ENCODE measurements at regions not wholly inside any gene's neighbourhood (a gene's known extent, or its start where the extent isn't known, plus 50 kb on each side); places are given as distances from the start of the nearest gene placed in this dataset.

- H3K36me3 Mint-ChIP-seq, result no peaks in the 10 kb centered on the region
- H3K27ac Mint-ChIP-seq, result no peak overlapping the region
- DNase-seq (ENCODE audit: low spot score in 2 of 2), result no peak
- peaks cover 2% of the 10 kb centered on the region for H3K9me3 Mint-ChIP-seq
- no peak for ATAC-seq (ENCODE audit: low read depth)
- peaks cover 17% of the 10 kb centered on the region for H3K27me3 Mint-ChIP-seq
- H3K4me1 Mint-ChIP-seq, result peaks cover 3% of the 10 kb centered on the region
- H3K4me3 Mint-ChIP-seq, result no peak overlapping the region
Observed at GRCh38 chr10:14414901-14415300, 84.2 kb upstream of the FRMD4A start.

- H3K27me3 Mint-ChIP-seq, result peaks cover 17% of the 10 kb centered on the region
- ATAC-seq (ENCODE audit: low read depth) (no peak), DNase-seq (ENCODE audit: low spot score in 2 of 2) (no peak)
- peaks cover 8% of the 10 kb centered on the region for H3K4me1 Mint-ChIP-seq
- H3K36me3 Mint-ChIP-seq, result peaks cover 2% of the 10 kb centered on the region
- H3K27ac Mint-ChIP-seq, result no peak overlapping the region
- H3K9me3 Mint-ChIP-seq, result peaks cover 6% of the 10 kb centered on the region
- no peak overlapping the region for H3K4me3 Mint-ChIP-seq
Observed at GRCh38 chr10:14413523-14413922, 82.8 kb upstream of the FRMD4A start.

- H3K4me1 Mint-ChIP-seq, result peaks cover 14% of the 10 kb centered on the region
- no peak for ATAC-seq (ENCODE audit: low read depth)
- H3K27ac Mint-ChIP-seq, result no peak overlapping the region
- no peak for DNase-seq (ENCODE audit: low spot score in 2 of 2)
- no peak overlapping the region for H3K4me3 Mint-ChIP-seq
- H3K9me3 Mint-ChIP-seq, result peaks cover 6% of the 10 kb centered on the region
- peaks cover 17% of the 10 kb centered on the region for H3K27me3 Mint-ChIP-seq
- H3K36me3 Mint-ChIP-seq, result peaks cover 2% of the 10 kb centered on the region
Observed at GRCh38 chr10:14412624-14413023, 81.9 kb upstream of the FRMD4A start.

GRCh38 chr10:14409856-14410458 is 79.2 kb upstream of the FRMD4A start:
- H3K27me3 Mint-ChIP-seq, result peaks cover 23% of the 10 kb centered on the region
- peaks cover 2% of the 10 kb centered on the region for H3K36me3 Mint-ChIP-seq
- DNase-seq (ENCODE audit: low spot score in 2 of 2), result no peak
- peaks cover 6% of the 10 kb centered on the region for H3K9me3 Mint-ChIP-seq
- peak overlapping the region; percentile 42 for H3K27ac Mint-ChIP-seq
- peak; percentile 51 for ATAC-seq (ENCODE audit: low read depth)
- no peak overlapping the region for H3K4me3 Mint-ChIP-seq
- peaks cover 14% of the 10 kb centered on the region for H3K4me1 Mint-ChIP-seq

- Mint-ChIP-seq H3K27ac (no peak overlapping the region), H3K4me1 (peaks cover 14% of the 10 kb centered on the region), H3K4me3 (no peak overlapping the region), H3K27me3 (peaks cover 23% of the 10 kb centered on the region), H3K36me3 (peaks cover 2% of the 10 kb centered on the region), H3K9me3 (peaks cover 6% of the 10 kb centered on the region)
- no peak for DNase-seq (ENCODE audit: low spot score in 2 of 2)
- no peak for ATAC-seq (ENCODE audit: low read depth)
Observed at GRCh38 chr10:14409247-14409646, 78.5 kb upstream of the FRMD4A start.

- Mint-ChIP-seq H3K27me3 (peaks cover 18% of the 10 kb centered on the region), H3K9me3 (peaks cover 6% of the 10 kb centered on the region), H3K27ac (no peak overlapping the region), H3K36me3 (peaks cover 2% of the 10 kb centered on the region), H3K4me3 (no peak overlapping the region), H3K4me1 (peaks cover 14% of the 10 kb centered on the region)
- no peak for ATAC-seq (ENCODE audit: low read depth)
- no peak for DNase-seq (ENCODE audit: low spot score in 2 of 2)
Observed at GRCh38 chr10:14408139-14408538, 77.4 kb upstream of the FRMD4A start.

GRCh38 chr10:14407567-14407966 is 76.8 kb upstream of the FRMD4A start:
- peaks cover 14% of the 10 kb centered on the region for H3K4me1 Mint-ChIP-seq
- peaks cover 2% of the 10 kb centered on the region for H3K36me3 Mint-ChIP-seq
- H3K4me3 Mint-ChIP-seq, result no peak overlapping the region
- peaks cover 19% of the 10 kb centered on the region for H3K27me3 Mint-ChIP-seq
- no peak for ATAC-seq (ENCODE audit: low read depth)
- no peak overlapping the region for H3K27ac Mint-ChIP-seq
- no peak for DNase-seq (ENCODE audit: low spot score in 2 of 2)
- H3K9me3 Mint-ChIP-seq, result peaks cover 6% of the 10 kb centered on the region

- H3K4me3 Mint-ChIP-seq, result no peak overlapping the region
- peaks cover 2% of the 10 kb centered on the region for H3K36me3 Mint-ChIP-seq
- DNase-seq (ENCODE audit: low spot score in 2 of 2) (no peak), ATAC-seq (ENCODE audit: low read depth) (no peak)
- peaks cover 26% of the 10 kb centered on the region for H3K27me3 Mint-ChIP-seq
- H3K27ac Mint-ChIP-seq, result no peak overlapping the region
- peaks cover 6% of the 10 kb centered on the region for H3K9me3 Mint-ChIP-seq
- H3K4me1 Mint-ChIP-seq, result peaks cover 14% of the 10 kb centered on the region
Observed at GRCh38 chr10:14405076-14406065, 74.6 kb upstream of the FRMD4A start.

GRCh38 chr10:14403881-14404623 is 73.3 kb upstream of the FRMD4A start:
- ATAC-seq (ENCODE audit: low read depth), result no peak
- H3K4me1 Mint-ChIP-seq, result peaks cover 6% of the 10 kb centered on the region

GRCh38 chr10:14403359-14403758 is 72.6 kb upstream of the FRMD4A start:
- no peak overlapping the region for H3K4me3 Mint-ChIP-seq
- H3K27ac Mint-ChIP-seq, result no peak overlapping the region
- no peak for DNase-seq (ENCODE audit: low spot score in 2 of 2)
- H3K27me3 Mint-ChIP-seq, result peaks cover 35% of the 10 kb centered on the region
- no peak for ATAC-seq (ENCODE audit: low read depth)
- no peaks in the 10 kb centered on the region for H3K36me3 Mint-ChIP-seq
- H3K9me3 Mint-ChIP-seq, result no peaks in the 10 kb centered on the region
- peaks cover 6% of the 10 kb centered on the region for H3K4me1 Mint-ChIP-seq

More at GRCh38 chr10:14403881-14404623, 73.3 kb upstream of the FRMD4A start:
- no peak for DNase-seq (ENCODE audit: low spot score in 2 of 2)
- no peaks in the 10 kb centered on the region for H3K36me3 Mint-ChIP-seq
- peaks cover 32% of the 10 kb centered on the region for H3K27me3 Mint-ChIP-seq
- H3K27ac Mint-ChIP-seq, result no peak overlapping the region
- H3K9me3 Mint-ChIP-seq, result no peaks in the 10 kb centered on the region
- H3K4me3 Mint-ChIP-seq, result no peak overlapping the region

- peaks cover 27% of the 10 kb centered on the region for H3K27me3 Mint-ChIP-seq
- H3K27ac Mint-ChIP-seq, result no peak overlapping the region
- peaks cover 1% of the 10 kb centered on the region for H3K9me3 Mint-ChIP-seq
- H3K4me1 Mint-ChIP-seq, result no peaks in the 10 kb centered on the region
- H3K36me3 Mint-ChIP-seq, result no peaks in the 10 kb centered on the region
- no peak overlapping the region for H3K4me3 Mint-ChIP-seq
- ATAC-seq (ENCODE audit: low read depth) (no peak), DNase-seq (ENCODE audit: low spot score in 2 of 2) (no peak)
Observed at GRCh38 chr10:14399641-14400040, 68.9 kb upstream of the FRMD4A start.

- Mint-ChIP-seq H3K27me3 (peaks cover 20% of the 10 kb centered on the region), H3K4me3 (no peak overlapping the region), H3K4me1 (no peaks in the 10 kb centered on the region), H3K27ac (no peak overlapping the region), H3K9me3 (peaks cover 1% of the 10 kb centered on the region), H3K36me3 (no peaks in the 10 kb centered on the region)
- ATAC-seq (ENCODE audit: low read depth) (no peak), DNase-seq (ENCODE audit: low spot score in 2 of 2) (no peak)
Observed at GRCh38 chr10:14397066-14397465, 66.3 kb upstream of the FRMD4A start.

- ATAC-seq (ENCODE audit: low read depth), result no peak
- peaks cover 17% of the 10 kb centered on the region for H3K27me3 Mint-ChIP-seq
- DNase-seq (ENCODE audit: low spot score in 2 of 2), result no peak
- H3K4me3 Mint-ChIP-seq, result no peak overlapping the region
- H3K4me1 Mint-ChIP-seq, result no peaks in the 10 kb centered on the region
- H3K9me3 Mint-ChIP-seq, result peaks cover 1% of the 10 kb centered on the region
- no peaks in the 10 kb centered on the region for H3K36me3 Mint-ChIP-seq
- no peak overlapping the region for H3K27ac Mint-ChIP-seq
Observed at GRCh38 chr10:14396411-14397048, 65.8 kb upstream of the FRMD4A start.
